HFF-Myc (cell line): ENCODE measurements at regions not wholly inside any gene's neighbourhood (a gene's known extent, or its start where the extent isn't known, plus 50 kb on each side); places are given as distances from the start of the nearest gene placed in this dataset.

Source experiments
- DNase-seq: peaks from one replicate; pipeline ENCODE4 v3.0.0-alpha.2; 2011; ENCODE audit warnings: low read depth; ENCODE audit errors: extremely low read depth
- H3K4me3 ChIP-seq: replicated peaks from 2 replicates; pipeline ENCODE4 v1.5.1; 2011; ENCODE audit warnings: low read depth, mild to moderate bottlenecking, control low read depth, low read length
- CTCF ChIP-seq: IDR thresholded peaks from 2 replicates; pipeline ENCODE4 v1.5.1; 2012; ENCODE audit warnings: mild to moderate bottlenecking, low read depth, low read length, control low read depth; ENCODE audit errors: missing control alignments

DNA sequence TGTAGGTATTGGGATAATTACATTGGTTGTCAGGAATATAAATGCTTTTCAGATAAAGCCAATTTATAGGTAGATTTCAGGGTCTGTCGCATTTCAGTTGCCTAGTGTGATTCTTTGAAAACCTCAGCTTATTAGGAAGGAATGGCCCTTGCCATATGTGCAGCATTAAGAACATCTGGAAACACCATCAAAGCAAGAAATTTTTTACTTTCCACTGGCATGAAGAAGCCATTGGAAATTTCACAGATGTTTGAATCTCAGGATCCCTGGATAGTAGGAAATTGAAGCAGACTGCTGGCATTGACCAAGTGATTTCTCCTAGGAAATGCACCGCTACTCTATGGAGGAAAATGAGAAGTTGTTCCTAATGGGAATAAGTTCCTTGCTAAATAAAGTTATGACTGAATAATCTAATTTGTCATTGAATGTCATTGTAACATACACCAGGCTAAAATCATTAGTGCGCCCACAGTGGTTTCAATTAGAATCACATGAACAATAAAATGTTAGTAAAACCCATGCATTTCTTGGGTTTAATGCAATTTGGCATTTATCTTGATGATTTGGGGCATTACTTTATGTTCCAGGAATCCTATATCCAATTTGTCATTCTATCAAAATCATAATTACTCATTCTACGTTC is 950.1 kb downstream of the EPHA7 start:
- no peak overlapping the region for H3K4me3 ChIP-seq
- no peak for DNase-seq
- TF ChIP-seq CTCF = no peak

DNA sequence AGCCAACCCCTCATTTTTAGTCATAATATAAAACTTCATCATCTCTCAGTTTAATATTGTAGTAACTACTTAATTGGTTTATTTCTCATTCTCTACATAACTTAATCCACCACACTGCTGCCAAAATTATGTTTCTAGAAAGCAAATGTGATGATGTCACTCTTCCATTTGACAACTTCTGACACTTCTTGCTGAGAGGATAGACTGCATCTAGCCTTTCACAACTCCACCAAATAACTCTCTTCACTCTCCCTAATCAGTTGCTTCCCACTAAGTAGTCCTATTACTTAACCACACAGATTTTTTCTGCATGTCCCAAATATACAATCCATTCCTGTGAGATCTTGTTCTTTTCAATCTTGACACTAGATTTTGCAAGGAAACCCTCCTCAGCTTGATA is 951.3 kb downstream of the EPHA7 start:
- H3K4me3 ChIP-seq = no peak overlapping the region
- DNase-seq = no peak
- no peak for TF ChIP-seq CTCF

DNA sequence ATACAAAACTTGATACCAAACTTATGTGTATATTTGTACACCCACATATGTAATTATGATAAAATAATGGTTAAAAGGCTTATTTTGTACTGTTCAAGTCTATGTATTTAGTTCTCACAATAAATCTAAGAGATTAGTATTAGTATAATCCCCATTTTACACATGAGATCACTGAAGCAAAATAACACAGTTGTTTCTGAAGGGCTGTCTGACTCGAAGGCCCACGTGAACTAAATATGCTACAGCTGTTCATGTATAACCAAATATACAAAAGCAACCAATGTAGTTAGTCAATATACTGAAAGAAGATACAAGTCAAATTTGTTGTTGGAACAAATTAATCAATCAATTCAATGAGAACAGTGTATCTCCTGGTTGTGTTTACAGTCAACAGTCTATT is 959.2 kb downstream of the EPHA7 start:
- TF ChIP-seq CTCF = no peak
- H3K4me3 ChIP-seq = no peak overlapping the region
- no peak for DNase-seq

GRCh38 chr6:92459606-92460005 is 959.8 kb downstream of the EPHA7 start:
- no peak for DNase-seq
- H3K4me3 ChIP-seq = no peak overlapping the region
- TF ChIP-seq CTCF = no peak

GRCh38 chr6:92446052-92446451 is 973.3 kb downstream of the EPHA7 start:
- no peak for TF ChIP-seq CTCF
- DNase-seq = no peak
- H3K4me3 ChIP-seq = no peak overlapping the region

DNA sequence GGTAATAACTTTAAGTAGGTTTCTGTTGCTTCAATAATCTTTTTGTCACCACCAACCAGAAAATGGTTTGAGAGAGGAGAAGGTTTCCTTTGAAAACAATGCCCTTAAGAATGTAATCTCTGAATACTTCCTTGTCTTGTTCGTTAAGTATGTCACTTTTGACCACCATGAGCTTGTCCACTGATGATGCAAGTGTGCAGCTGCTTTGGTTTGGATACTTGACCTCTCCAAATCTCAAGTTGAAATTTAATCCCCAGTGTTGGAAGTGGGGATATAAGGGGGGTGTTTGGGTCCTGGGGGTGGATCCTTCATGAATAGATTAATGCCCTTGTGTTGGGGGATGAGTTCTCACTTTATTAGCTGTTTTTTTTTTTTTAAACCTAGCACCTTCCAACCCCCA is 985.4 kb downstream of the EPHA7 start:
- no peak overlapping the region for H3K4me3 ChIP-seq
- DNase-seq = no peak
- TF ChIP-seq CTCF = no peak

DNA sequence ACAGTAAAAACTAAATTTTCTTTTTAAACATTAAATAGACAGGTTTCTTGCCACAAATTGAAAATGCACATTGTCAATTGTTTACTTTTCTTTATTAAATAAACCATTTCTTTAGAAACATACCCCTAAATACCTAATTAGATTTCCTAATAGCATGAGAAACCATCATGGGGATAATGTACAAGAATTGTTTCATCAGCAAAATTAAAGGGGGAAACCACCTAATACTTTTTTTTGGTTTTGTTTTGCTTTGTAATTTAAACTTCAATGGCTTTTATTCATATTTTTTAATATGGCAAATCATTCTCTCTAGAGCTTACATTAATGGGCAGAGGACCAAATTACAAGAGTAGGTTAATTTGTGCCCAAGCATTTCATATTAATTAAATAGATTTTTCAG is 987.9 kb downstream of the EPHA7 start:
- TF ChIP-seq CTCF = no peak
- no peak overlapping the region for H3K4me3 ChIP-seq
- DNase-seq = no peak
